Activated T-cell treated with anti-CD3 and anti-CD28 coated beads, Interleukin-2, amount 50 U/mL, for 72 hours (primary cell): ENCODE measurements at regions not wholly inside any gene's neighbourhood (a gene's known extent, or its start where the extent isn't known, plus 50 kb on each side); places are given as distances from the start of the nearest gene placed in this dataset.
A peak's percentile ranks its signal among the peaks of the same experiment; 100 is the strongest.
"Not testable (repeated sequence)": the region's sequence is repeated elsewhere in the genome, so short reads cannot be mapped to it uniquely, and the experiment has no call there.

ENCODE experiments used
- ATAC-seq, 2 donors: fragments of 150-1000 bp; cut with Tn5 transposase; replicated peaks in 1 of 2; 2 replicates each; pipeline ENCODE4 v1.10.0; 2021; ENCODE audit warnings: moderate library complexity in 2 of 2, mild to moderate bottlenecking in 1 of 2
- DNase-seq, 2 donors: peaks; one replicate each; pipeline ENCODE4 v3.0.0; 2021 to 2022; ENCODE audit warnings: mixed read lengths in 1 of 2
- H3K27ac Mint-ChIP-seq: one replicate; pipeline ENCODE4 v1.8.0; 2022; ENCODE audit warnings: mild to moderate bottlenecking, moderate library complexity, mixed read lengths
- H3K27me3 Mint-ChIP-seq: one replicate; pipeline ENCODE4 v1.8.0; 2022; ENCODE audit warnings: low read depth, mixed read lengths
- H3K36me3 Mint-ChIP-seq, 2 donors: one replicate each; pipeline ENCODE4 v1.8.0; 2022; ENCODE audit warnings: mixed read lengths in 2 of 2, mild to moderate bottlenecking in 1 of 2; ENCODE audit not compliant: insufficient read depth in 2 of 2
- H3K4me1 Mint-ChIP-seq: one replicate; pipeline ENCODE4 v1.8.0; 2022; ENCODE audit warnings: low read depth, mixed read lengths
- H3K4me3 Mint-ChIP-seq, 2 donors: one replicate each; pipeline ENCODE4 v1.8.0; 2022; ENCODE audit warnings: mild to moderate bottlenecking in 2 of 2, mixed read lengths in 2 of 2, moderate library complexity in 2 of 2
- H3K9me3 Mint-ChIP-seq, 2 donors: one replicate each; pipeline ENCODE4 v1.8.0; 2022; ENCODE audit warnings: mixed read lengths in 2 of 2

- H3K27ac Mint-ChIP-seq: not testable (repeated sequence)
These were observed 99.8 kb upstream of the ALDH3B2 start for GRCh38 chr11:67774175-67774574.

GRCh38 chr11:67768001-67768730 lies 93.7 kb upstream of the ALDH3B2 start:
- DNase-seq, H3K4me1 Mint-ChIP-seq, H3K27me3 Mint-ChIP-seq, H3K4me3 Mint-ChIP-seq, H3K27ac Mint-ChIP-seq, H3K9me3 Mint-ChIP-seq, ATAC-seq, H3K36me3 Mint-ChIP-seq: not testable (repeated sequence)

More at GRCh38 chr11:67774175-67774574, 99.8 kb upstream of the ALDH3B2 start:
- ATAC-seq, H3K9me3 Mint-ChIP-seq, H3K36me3 Mint-ChIP-seq, H3K4me3 Mint-ChIP-seq, H3K4me1 Mint-ChIP-seq, DNase-seq: not testable (repeated sequence)
- peaks cover 40% of the 10 kb centered on the region for H3K27me3 Mint-ChIP-seq

GRCh38 chr11:67761211-67761610 lies 86.8 kb upstream of the ALDH3B2 start:
- ATAC-seq, H3K4me1 Mint-ChIP-seq, H3K9me3 Mint-ChIP-seq, DNase-seq, H3K36me3 Mint-ChIP-seq, H3K27ac Mint-ChIP-seq, H3K4me3 Mint-ChIP-seq: not testable (repeated sequence)
- H3K27me3 Mint-ChIP-seq: peaks cover 19% of the 10 kb centered on the region

GRCh38 chr11:67759321-67759720 lies 84.9 kb upstream of the ALDH3B2 start:
- H3K9me3 Mint-ChIP-seq, DNase-seq, H3K36me3 Mint-ChIP-seq, H3K4me1 Mint-ChIP-seq, H3K4me3 Mint-ChIP-seq, ATAC-seq, H3K27ac Mint-ChIP-seq: not testable (repeated sequence)
- H3K27me3 Mint-ChIP-seq: peaks cover 19% of the 10 kb centered on the region

- H3K27ac Mint-ChIP-seq, H3K4me1 Mint-ChIP-seq, ATAC-seq, H3K36me3 Mint-ChIP-seq, DNase-seq, H3K4me3 Mint-ChIP-seq, H3K9me3 Mint-ChIP-seq: not testable (repeated sequence)
- H3K27me3 Mint-ChIP-seq: peaks cover 19% of the 10 kb centered on the region
These were observed 84.0 kb upstream of the ALDH3B2 start for GRCh38 chr11:67758467-67758866.

GRCh38 chr11:67758009-67758408 lies 83.6 kb upstream of the ALDH3B2 start:
- DNase-seq, ATAC-seq, H3K27ac Mint-ChIP-seq, H3K4me3 Mint-ChIP-seq, H3K4me1 Mint-ChIP-seq, H3K9me3 Mint-ChIP-seq, H3K36me3 Mint-ChIP-seq: not testable (repeated sequence)
- peaks cover 19% of the 10 kb centered on the region for H3K27me3 Mint-ChIP-seq

GRCh38 chr11:67753820-67754219 lies 79.4 kb upstream of the ALDH3B2 start:
- not testable (repeated sequence) for H3K36me3 Mint-ChIP-seq, H3K27me3 Mint-ChIP-seq, H3K27ac Mint-ChIP-seq, H3K4me1 Mint-ChIP-seq, H3K4me3 Mint-ChIP-seq, H3K9me3 Mint-ChIP-seq, DNase-seq, ATAC-seq

- DNase-seq: no peak
- no peak for ATAC-seq
- Mint-ChIP-seq H3K4me1 (no peaks in the 10 kb centered on the region), H3K4me3 (no peak overlapping the region), H3K36me3 (no peaks in the 10 kb centered on the region), H3K9me3 (peaks cover 0 to 6% of the 10 kb centered on the region in 2 donors), H3K27ac (no peak overlapping the region), H3K27me3 (peaks cover 5% of the 10 kb centered on the region)
These were observed 70.8 kb upstream of the ALDH3B2 start for GRCh38 chr11:67745181-67745726.

GRCh38 chr11:67744231-67744630 lies 69.8 kb upstream of the ALDH3B2 start:
- H3K9me3 Mint-ChIP-seq, H3K36me3 Mint-ChIP-seq, H3K4me3 Mint-ChIP-seq, H3K27me3 Mint-ChIP-seq, H3K27ac Mint-ChIP-seq, H3K4me1 Mint-ChIP-seq, DNase-seq, ATAC-seq: not testable (repeated sequence)

- not testable (repeated sequence) for ATAC-seq, H3K36me3 Mint-ChIP-seq, H3K9me3 Mint-ChIP-seq, DNase-seq, H3K27me3 Mint-ChIP-seq, H3K4me3 Mint-ChIP-seq, H3K27ac Mint-ChIP-seq, H3K4me1 Mint-ChIP-seq
These were observed 63.8 kb upstream of the ALDH3B2 start for GRCh38 chr11:67738231-67738630.

- DNase-seq, H3K27ac Mint-ChIP-seq, H3K4me1 Mint-ChIP-seq, H3K36me3 Mint-ChIP-seq, H3K9me3 Mint-ChIP-seq, H3K4me3 Mint-ChIP-seq, ATAC-seq: not testable (repeated sequence)
- H3K27me3 Mint-ChIP-seq: peaks cover 13% of the 10 kb centered on the region
These were observed 63.2 kb upstream of the ALDH3B2 start for GRCh38 chr11:67737562-67738080.

GRCh38 chr11:67732045-67732787 lies 57.8 kb upstream of the ALDH3B2 start:
- peak overlapping the region; percentile 51 to 76 for H3K4me3 Mint-ChIP-seq
- H3K36me3 Mint-ChIP-seq: no peaks in the 10 kb centered on the region
- ATAC-seq (peak; percentile 61 to 75), DNase-seq (peak; percentile 31 to 55)
- peaks cover 19% of the 10 kb centered on the region for H3K27me3 Mint-ChIP-seq
- H3K27ac Mint-ChIP-seq: no peak overlapping the region
- H3K9me3 Mint-ChIP-seq: no peaks in the 10 kb centered on the region
- peaks cover 34% of the 10 kb centered on the region for H3K4me1 Mint-ChIP-seq

GRCh38 chr11:67731583-67731982 lies 57.2 kb upstream of the ALDH3B2 start:
- Mint-ChIP-seq H3K27ac (no peak overlapping the region), H3K9me3 (no peaks in the 10 kb centered on the region), H3K4me3 (peak overlapping the region; percentile 76 to 77), H3K36me3 (no peaks in the 10 kb centered on the region), H3K27me3 (peaks cover 19% of the 10 kb centered on the region), H3K4me1 (peaks cover 39% of the 10 kb centered on the region)
- ATAC-seq (peak in 1 of 2 donors; percentile 27), DNase-seq (no peak)
